ENCODE measurements at regions not wholly inside any gene's neighbourhood (a gene's known extent, or its start where the extent isn't known, plus 50 kb on each side); places are given as distances from the start of the nearest gene placed in this dataset.
"Not testable (repeated sequence)": the region's sequence is repeated elsewhere in the genome, so short reads cannot be mapped to it uniquely, and the experiment has no call there.

GRCh38 chr10:33643042-33643441 is 308.6 kb upstream of the NRP1 start:
- DNase-seq: no peak

- DNase-seq: no peak
Observed at GRCh38 chr10:33638891-33639290, 304.4 kb upstream of the NRP1 start.

GRCh38 chr10:33638374-33638773 is 303.9 kb upstream of the NRP1 start:
- no peak for DNase-seq

- DNase-seq: no peak
Observed at GRCh38 chr10:33635967-33636515, 301.6 kb upstream of the NRP1 start.

- DNase-seq: no peak
Observed at GRCh38 chr10:33632432-33632831, 298.0 kb upstream of the NRP1 start.

GRCh38 chr10:33631991-33632390 is 297.5 kb upstream of the NRP1 start:
- DNase-seq: no peak

GRCh38 chr10:33630761-33631160 is 296.3 kb upstream of the NRP1 start:
- no peak for DNase-seq

GRCh38 chr10:33627611-33628010 is 293.1 kb upstream of the NRP1 start:
- DNase-seq: no peak

- DNase-seq: no peak
Observed at GRCh38 chr10:33626798-33627466, 292.5 kb upstream of the NRP1 start.

GRCh38 chr10:33623669-33624068 is 289.2 kb upstream of the NRP1 start:
- no peak for DNase-seq

GRCh38 chr10:33621101-33621500 is 286.6 kb upstream of the NRP1 start:
- DNase-seq: no peak

GRCh38 chr10:33618196-33618595 is 283.7 kb upstream of the NRP1 start:
- no peak for DNase-seq

- no peak for DNase-seq
Observed at GRCh38 chr10:33617381-33618080, 283.1 kb upstream of the NRP1 start.

- DNase-seq: no peak
Observed at GRCh38 chr10:33616956-33617355, 282.5 kb upstream of the NRP1 start.

- DNase-seq: no peak
Observed at GRCh38 chr10:33612551-33612950, 278.1 kb upstream of the NRP1 start.

GRCh38 chr10:33612116-33612515 is 277.6 kb upstream of the NRP1 start:
- DNase-seq: no peak

GRCh38 chr10:33611423-33611822 is 277.0 kb upstream of the NRP1 start:
- no peak for DNase-seq

GRCh38 chr10:33609546-33609945 is 275.1 kb upstream of the NRP1 start:
- DNase-seq: no peak

- no peak for DNase-seq
Observed at GRCh38 chr10:33602278-33602677, 267.8 kb upstream of the NRP1 start.

- DNase-seq: no peak
Observed at GRCh38 chr10:33600381-33600780, 265.9 kb upstream of the NRP1 start.

- no peak for DNase-seq
Observed at GRCh38 chr10:33596422-33596821, 262.0 kb upstream of the NRP1 start.

GRCh38 chr10:33594475-33594874 is 260.0 kb upstream of the NRP1 start:
- no peak for DNase-seq

- no peak for DNase-seq
Observed at GRCh38 chr10:33588974-33589600, 254.6 kb upstream of the NRP1 start.

GRCh38 chr10:33584596-33584995 is 250.1 kb upstream of the NRP1 start:
- DNase-seq: not testable (repeated sequence)

Measured in NCI-H524 treated with DMSO at 0.1 percent for 48 hours (cell line).